ENCODE measurements at regions not wholly inside any gene's neighbourhood (a gene's known extent, or its start where the extent isn't known, plus 50 kb on each side); places are given as distances from the start of the nearest gene placed in this dataset.

DNA sequence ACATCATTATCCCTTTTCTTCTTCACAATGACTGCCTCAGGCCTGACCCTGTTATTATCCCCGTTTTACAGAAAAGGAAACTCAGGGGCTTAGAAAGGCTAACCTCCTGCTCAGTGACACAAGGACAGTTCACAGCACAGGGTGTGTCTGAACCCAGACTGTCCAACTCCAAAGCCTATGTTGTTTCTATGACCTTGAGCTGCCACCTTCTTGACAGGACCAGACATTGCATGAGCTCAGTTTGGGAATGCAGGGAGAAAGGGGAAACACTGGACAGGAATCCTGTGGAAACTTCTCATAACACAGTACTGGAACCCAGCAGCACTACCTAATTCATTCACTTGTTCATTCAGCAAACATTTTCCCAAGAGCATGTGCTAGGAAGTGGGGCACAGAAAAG is 472.8 kb downstream of the CDK5RAP2 start:
- no peak for DNase-seq

DNA sequence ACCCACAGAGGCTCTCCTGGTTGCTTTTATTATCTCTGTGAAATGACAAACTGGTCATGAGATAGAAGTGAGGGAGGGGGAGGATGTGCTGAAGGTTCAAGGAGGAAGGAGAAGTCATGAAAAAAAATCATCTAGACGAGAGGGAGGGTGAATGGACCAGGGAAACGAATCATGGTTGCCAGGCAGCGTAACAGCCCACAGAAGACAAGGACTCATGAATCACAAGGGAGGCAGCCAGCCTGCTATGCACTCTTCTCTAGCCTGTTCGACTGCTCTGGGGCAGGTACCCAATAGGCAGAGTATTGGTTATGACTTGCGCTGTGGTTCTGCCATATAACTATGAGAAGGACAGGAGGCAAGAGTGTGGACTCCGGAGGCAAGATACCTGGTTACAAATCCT is 475.2 kb downstream of the CDK5RAP2 start:
- no peak for DNase-seq

DNA sequence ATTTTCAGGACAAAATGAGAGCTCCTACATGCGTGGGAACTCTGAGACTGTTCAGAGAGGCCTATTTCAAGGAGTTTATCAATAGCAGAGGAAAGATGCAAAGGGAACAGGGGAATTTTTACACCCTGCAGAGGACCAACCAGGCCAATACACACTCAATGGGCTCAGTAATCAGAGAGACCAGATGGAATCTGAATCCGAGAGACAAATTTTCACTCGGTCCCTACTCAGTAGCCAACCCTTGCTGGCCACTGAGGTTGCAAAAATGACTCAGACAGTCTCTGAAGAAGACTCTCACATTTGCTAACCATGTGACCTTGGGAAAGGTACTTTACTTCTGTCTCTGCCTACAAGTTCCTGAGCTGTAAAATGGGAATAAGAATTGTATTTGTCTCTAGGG is 479.4 kb downstream of the CDK5RAP2 start:
- DNase-seq: no peak

DNA sequence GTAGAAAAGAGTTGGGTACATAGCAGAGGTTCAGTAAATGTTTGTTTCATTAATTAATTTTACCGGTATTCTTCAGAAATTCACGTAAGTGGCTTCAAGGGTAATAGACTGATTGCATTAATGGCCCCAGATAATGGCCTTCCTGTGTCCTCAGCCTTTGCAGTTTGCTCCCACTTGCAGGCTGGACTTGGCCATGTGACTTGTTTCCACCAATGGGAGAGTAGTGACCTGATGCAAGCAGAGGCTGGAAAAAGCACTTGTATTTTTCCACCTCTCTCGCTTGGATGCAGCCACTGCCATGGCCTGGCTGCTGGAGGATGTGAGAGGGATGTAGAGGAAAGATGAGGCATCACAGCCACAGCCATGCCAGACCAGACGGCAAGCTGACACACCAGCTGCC is 480.9 kb downstream of the CDK5RAP2 start:
- DNase-seq: no peak

DNA sequence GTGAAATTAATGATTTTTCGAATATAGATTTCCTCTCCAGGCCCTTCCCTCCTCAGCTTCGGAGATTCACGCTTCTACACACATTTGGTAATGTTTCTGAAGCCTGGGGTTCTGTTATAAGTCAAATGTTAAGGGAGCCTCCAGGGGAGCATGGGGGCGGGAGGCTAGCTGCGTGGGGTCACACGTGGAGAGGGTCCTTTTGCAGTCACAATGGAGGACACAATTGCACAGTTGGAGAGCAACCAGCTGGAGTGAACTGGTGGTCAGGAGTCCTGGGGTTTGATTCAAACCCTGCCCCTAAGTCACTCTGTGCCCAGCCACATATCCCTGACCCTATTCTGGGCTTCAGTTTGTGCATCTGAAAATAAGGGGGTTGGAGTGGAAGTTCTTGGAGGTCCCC is 481.4 kb downstream of the CDK5RAP2 start:
- no peak for DNase-seq

DNA sequence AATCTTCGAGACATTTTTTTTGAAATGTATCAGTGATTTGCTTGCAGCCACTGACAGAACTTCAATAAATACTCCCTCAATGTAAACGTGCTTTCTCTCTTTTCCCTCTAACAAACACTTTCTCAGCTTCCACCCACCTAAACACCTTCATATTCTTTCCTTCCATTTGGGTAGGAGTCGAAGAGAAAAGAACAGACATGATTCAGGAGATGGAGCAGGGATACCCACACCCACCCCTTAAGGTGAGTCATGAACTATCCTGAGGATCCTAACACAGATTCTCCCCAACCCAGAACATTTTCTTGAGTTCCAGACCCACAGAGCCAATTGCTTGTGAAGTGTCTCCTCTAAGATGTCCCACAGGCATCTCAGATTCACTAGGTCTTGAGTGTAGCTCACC is 488.8 kb downstream of the CDK5RAP2 start:
- no peak for DNase-seq

DNA sequence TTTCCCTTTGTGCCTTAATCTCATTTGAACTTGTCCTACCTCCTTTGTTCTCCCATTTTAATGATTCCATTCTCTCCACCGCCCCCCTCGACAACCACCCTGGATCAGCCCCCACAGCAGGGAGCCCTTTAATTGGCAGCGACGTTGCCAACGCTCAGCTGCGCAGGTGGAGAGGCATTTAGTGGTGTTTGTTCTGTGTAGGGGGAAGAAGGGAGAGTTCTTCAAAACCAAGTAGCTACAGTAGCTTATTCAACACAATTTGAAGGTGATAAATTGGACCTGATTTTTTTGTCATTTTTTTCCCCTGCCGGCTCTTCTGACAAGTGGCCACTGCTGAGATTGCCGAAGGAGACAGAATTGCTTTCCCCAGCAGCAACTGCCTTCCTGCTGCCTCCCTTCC is 499.1 kb downstream of the CDK5RAP2 start:
- no peak for DNase-seq

DNA sequence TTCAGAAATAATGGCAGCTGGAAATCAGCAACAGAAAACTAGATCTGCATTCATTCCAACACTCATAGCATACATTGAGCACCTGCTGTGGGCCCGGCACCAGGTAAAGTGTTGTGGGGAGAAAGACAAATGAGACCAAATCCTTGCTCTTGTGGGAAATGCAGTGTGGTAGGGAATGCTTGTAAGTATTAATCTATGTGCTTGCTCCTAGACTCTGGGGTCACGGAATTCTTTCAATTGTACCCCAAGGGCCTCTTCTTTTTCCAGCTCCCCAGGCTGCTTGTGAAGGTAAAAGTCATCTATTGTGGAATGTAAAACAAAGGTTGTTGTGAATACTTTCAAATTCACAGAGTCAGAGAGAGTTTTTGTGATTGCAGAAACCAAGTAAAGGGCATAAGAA is 501.9 kb downstream of the CDK5RAP2 start:
- DNase-seq: no peak

DNA sequence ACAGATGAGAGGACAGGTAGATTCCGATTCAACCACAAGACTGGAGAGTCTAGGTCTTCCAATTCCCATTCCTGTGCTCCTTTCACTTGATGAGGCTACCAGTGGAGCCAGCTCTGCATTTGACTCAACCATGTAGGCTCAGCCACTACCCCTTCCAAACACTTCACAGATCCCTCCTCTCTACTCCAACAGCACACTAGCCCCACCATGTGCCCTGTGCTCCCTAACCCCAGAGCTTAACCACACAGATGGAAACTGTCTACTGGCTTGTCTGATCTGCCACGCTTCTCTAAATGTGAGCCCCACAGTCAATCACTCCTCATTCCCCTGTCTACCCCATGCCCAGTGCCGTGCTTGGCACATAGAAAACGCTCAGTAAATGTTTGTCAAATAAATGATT is 508.2 kb downstream of the CDK5RAP2 start:
- DNase-seq: no peak

DNA sequence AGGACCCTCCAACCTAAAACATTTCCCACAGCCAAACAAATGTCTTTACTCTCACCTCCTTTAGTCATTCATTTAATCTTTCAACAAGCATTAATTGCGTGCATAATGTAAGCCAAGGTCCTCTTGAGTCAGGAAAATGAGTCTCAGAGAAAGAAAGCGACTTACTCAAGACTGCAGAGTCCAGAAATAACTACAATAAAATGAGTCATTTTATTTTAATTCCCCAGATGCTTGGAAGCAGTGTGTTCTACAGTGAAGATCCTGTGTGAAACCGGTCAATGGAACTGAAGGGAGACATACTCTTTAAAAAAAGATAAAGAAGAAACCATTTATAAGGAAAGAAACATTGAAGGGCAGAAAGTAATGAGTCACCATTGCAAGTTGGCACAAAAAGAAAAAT is 513.7 kb downstream of the CDK5RAP2 start:
- no peak for DNase-seq

DNA sequence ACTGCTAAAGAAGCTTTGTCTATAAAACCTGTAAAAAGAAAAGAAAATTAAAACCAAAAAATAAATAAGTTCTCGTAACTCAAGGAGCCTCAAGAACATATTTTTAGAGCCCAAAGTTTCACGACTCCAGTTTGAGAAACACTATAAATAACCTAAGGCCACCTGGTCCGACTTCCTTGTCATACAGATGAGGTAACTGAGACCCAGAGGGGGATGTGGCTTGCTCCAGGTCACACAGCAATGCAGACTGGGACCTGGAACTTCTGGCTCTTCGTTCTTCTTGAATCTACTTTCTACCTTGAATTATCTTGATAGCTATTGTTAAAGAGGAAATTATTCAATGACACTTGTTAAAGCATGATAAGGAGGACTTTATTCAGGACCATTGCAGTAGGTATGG is 514.8 kb downstream of the CDK5RAP2 start:
- no peak for DNase-seq

DNA sequence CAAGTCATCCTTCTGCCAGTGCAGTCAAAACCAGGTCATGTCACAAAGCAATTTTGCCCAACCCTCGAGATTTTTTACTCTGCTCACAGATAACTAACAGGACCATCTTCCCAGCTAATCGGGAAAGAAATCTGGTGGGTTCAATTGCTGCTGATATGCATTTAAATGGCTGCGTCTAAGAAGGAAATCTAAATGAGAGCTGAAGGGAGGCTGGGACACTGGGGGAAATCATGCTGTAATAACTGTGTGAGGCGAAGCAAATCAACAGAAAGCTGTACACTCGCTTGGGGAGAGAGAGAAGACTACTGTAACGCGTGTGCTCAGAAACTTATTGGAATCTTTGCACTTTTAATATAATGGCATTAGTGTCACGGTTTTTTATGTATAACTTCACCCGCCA is 535.0 kb downstream of the CDK5RAP2 start:
- DNase-seq: no peak

DNA sequence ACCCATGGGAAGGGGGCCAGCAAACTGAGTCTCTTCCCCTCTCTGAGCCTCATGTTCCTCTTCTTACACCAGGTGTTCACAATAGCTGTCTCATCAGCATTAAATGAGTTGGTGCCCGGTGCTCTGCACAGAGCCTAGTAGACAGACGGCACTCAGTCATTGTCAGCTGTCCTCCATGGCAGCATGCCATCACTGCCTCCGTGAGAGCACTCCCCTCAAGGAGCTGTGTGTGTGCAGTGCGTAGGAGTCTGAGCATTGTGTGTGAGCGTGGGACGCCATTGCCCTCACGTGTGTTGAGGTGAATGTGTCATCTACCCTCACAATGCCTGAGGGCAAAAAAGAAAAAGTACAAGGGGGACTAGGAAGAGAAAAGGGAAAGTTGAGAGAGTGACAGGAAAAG is 536.5 kb downstream of the CDK5RAP2 start:
- no peak for DNase-seq

DNA sequence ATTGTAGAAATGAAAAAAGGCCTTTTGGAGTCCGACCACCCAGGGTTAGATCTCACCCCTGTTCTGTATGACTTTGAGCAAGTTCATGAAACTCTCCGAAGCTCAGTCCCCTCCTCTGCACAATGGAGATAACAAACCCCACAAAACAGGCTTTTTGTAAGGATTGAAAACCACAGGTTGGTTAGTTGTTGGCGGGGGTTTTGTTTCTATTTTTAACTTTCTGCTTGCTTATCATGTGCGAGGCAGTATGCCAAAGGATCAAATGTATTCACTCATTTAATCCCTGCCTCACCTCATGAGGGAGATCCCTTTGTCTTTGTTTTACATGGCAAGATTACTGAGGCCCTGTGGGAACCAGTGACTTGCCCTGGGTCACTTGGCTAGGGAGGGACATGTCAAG is 539.1 kb downstream of the CDK5RAP2 start:
- DNase-seq: no peak

DNA sequence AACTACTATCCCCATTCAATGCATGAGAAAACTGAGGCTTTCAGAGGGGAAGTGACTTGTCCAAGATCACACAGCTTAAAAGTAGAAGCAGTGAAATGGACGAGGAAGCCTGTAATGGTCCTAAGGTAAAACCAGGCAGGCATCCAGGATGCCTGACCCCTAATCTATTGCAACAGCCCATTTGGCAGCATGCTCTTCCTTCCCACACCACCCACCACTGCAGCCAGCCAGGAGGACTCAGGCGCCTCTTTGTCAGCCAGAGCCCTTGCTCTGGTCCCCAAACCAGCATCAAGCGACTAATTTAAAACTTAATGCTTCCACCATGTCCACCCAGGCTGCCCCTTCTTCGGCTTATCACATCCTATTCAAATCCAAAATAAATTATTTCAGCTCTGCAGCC is 541.6 kb downstream of the CDK5RAP2 start:
- no peak for DNase-seq

DNA sequence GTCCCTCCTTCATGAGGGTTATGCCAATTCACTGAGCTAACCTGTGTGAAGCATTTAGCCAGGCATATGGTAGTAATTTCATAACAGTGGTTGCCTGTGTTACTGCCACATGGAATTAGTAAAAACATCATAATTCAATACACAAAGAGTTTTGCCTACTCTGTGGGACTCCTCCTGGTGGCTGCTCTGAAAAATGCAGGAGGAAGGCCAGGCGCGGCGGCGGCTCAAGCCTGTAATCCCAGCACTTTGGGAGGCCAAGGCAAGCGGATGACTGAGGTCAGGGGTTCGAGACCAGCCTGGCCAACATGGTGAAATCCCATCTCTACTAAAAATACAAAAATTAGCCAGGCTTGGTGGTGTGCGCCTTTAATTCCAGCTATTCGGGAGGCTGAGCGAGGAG is 547.3 kb downstream of the CDK5RAP2 start:
- no peak for DNase-seq

DNA sequence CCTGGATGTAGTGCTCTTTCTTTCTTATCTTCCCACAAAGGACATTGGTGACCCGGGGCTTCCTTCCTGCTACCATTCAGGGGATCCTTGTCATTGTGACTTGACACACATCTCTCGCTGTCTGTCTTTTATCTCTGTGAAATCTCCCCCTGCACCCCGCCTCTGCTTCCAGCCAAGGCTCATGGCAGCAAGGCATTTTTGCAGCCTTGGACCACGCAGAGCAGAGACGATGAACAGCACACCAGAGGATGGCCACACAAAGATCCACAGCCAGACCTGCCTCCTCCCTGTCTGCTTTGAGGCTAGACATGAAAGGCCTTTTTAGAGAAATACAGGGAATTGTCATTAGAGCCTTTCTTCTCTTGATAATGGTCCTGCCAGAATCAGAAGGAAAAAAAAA is 549.1 kb downstream of the CDK5RAP2 start:
- no peak for DNase-seq

DNA sequence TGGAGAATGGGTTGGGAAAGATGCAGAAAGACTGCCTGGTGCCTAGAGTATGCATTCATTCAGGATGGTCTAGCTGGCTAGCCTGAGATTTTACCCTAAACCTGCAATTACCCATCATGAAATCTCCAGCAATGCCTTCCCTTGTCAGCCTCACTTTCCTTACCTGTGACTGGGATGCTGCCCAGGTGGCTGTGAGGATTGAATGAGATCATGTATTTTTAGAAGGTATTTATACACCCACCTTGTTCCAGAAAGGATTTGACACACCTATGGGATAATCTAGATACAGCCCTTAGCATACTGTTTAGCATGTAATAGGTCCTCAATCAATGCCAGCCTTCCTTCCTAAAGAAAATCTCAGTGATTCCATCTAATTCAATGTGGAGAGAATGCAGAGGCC is 561.4 kb downstream of the CDK5RAP2 start:
- DNase-seq: no peak

DNA sequence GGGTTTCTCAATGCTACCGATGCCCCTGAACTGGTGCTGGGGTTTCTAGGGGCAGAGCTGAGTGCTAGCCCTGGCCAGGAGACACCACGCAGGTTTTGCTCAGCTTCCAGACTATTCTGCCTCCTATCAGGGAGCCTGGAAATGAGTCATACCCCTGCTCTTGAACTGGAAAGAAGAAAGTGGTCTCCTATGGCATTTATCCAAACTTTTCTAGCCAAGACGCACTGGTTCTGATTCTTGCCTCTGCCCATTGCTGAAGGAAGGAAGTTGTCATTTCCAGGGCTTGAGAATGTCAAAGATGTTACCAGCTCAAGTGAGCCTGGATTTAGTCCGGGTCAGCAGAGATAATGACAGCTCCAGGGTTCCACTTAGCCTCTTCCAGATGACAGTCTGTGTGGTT is 561.9 kb downstream of the CDK5RAP2 start:
- DNase-seq: no peak

DNA sequence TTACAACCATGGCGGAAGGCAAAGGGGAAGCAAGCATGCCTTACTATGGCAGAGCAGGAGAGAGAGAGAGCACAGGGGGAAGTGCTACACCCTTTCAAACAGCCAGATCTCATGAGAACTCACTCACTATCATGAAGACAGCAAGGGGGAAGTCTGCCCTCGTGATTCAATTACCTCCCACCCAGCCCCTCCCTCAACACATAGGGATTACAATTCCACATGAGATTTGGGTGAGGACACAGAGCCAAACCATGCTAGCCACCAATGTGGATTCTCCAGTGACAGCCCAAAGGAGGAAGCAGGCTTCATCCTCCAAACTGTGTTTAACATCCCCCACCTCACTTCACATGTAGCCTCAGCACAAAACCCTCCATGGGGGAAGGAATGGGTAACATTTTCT is 563.7 kb downstream of the CDK5RAP2 start:
- DNase-seq: no peak

DNA sequence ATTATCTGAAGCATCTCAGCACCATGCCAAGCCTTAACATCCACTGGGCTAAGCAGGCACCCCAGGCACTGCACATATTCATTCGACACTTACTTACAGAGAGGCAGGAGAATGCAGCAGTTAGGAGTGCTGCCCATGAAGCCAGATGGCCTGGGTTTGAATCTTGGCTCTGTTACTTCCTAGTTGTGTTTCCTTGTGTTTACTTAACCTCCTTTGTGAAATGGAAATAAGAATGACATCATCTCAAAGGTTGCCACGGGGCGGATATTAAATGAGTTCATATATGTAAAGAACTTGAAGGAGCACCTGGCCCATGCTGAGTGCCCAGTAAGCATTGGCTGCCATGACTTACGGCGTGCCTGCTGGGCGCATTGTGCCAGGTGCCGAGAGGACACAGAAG is 565.2 kb downstream of the CDK5RAP2 start:
- no peak for DNase-seq

DNA sequence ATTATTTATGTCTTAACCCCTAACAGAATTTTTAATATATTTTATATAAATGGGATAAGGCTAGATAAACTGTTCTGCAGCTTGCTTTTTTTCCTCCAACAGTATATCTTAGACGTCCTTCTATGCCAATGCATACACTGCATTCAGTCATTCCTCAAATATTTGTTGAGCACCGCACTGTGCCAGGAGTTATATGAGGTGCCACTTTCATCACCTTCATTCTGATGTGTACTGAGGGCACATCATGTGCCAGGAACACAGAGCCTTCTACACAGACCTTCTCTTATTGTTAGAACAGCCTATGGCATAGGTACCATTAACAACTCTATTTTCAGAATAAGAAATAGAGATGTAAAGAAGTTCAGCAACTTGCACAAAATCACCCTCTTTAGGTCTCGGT is 570.1 kb downstream of the CDK5RAP2 start:
- no peak for DNase-seq

DNA sequence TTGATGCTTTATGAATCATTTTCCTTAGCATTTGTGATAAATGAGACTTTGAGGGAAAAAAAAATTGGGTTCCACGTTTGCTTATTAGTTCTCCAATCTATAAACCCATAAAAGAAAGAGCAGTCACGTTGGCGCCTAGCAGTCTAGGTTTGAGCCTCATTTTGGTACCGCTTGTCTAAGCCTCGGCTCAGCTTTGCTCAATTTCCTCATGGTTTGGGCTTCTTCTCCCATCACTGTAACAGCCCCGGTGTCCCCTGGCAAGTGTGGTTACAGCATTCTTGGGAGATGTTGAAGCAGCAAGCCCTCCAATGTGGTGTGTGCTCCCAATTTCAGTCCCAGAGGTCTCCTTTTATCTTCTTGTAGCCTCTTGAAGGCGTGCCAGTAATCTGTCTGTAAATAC is 578.4 kb downstream of the CDK5RAP2 start:
- no peak for DNase-seq

DNA sequence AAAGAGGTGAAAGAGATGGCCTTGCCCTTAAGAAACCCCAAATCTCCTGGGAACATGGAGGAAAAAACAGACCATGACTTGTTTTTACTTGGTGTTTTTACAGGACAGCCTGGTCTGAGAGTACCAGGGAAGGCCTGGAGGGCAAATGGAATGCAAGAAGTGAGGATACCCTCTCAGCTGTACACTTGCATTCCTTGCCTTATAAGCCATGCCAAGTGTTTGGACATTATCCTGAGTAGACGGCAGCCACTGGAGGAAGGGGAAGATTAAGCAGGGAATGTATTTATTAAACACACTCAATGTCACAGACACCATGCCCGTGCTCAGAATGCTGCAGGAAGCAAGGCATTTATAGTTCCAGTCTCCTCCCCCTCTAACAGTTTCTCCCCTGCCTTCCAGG is 581.4 kb downstream of the CDK5RAP2 start:
- DNase-seq: no peak

DNA sequence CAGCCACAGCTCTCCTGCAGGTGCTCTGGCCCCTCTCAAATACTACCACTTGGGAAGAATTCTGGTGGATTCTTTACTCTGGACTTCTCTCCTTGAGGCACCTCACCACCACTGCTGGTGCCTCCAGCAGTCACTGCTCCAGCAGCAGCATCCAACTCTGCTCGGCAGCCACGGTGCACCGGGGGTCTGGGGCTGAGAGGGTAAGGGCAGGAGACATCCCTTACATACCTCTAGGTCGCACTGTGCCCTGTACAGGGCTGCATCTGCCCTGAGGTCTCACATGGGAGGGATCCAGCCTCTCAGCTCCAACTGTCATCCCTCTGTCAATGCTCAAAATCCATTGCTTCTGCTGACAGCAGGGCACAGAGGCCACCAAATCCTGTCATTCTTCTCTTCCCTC is 588.2 kb downstream of the CDK5RAP2 start:
- no peak for DNase-seq

DNA sequence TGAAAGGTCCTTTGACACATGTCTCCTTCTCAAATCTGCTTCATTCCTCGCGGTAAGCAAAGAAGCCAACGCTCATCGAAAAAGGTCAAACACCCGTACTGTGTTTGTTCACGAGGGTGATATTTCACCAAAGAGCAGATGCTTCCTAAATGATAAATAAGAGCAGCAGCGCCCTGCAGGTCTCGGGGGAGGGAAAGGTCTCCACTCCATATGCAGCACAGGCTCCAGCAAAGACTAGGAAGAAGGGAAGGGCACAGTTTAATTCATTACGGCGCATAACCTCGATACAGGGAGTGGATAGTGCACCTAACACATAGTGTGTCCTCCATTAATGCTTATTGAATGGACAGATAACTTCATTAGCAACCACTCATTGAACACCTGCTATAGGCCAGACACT is 593.3 kb downstream of the CDK5RAP2 start:
- DNase-seq: no peak

All from T-helper 1 cell (primary cell).